ENCODE measurements at regions not wholly inside any gene's neighbourhood (a gene's known extent, or its start where the extent isn't known, plus 50 kb on each side); places are given as distances from the start of the nearest gene placed in this dataset.

GRCh38 chr1:3995141-3995780, 95.2 kb upstream of the C1orf174 start:
- no peak for TF ChIP-seq POLR2A (IDR thresholded peaks at IDR 0.05)
- TF ChIP-seq CTCF (IDR thresholded peaks at IDR 0.05) = no peak
